ENCODE measurements at regions not wholly inside any gene's neighbourhood (a gene's known extent, or its start where the extent isn't known, plus 50 kb on each side); places are given as distances from the start of the nearest gene placed in this dataset.

- Histone ChIP-seq H3K79me2 (ENCODE audit: control insufficient read depth in 1 of 2, insufficient read depth in 2 of 2, low read length in 2 of 2) (no peaks in the 10 kb centered on the region), H3K36me3 (ENCODE audit: control insufficient read depth in 2 of 4, insufficient read depth in 4 of 4, low read length in 3 of 4) (no peaks in the 10 kb centered on the region), H2BK15ac (ENCODE audit: low read length) (no peak overlapping the region), H3K14ac (ENCODE audit: insufficient read length) (no peak overlapping the region), H3K23me2 (ENCODE audit: low read depth, low read length) (no peaks in the 10 kb centered on the region), H2AK5ac (ENCODE audit: low read depth, low read length) (no peak overlapping the region), H3K9ac (replicated peaks in 1 of 4; ENCODE audit: extremely low read depth in 1 of 4, low read depth in 3 of 4, low read length in 3 of 4) (no peak overlapping the region), H4K5ac (ENCODE audit: insufficient read length, low read depth, low read length) (no peak overlapping the region), H3K9me3 (ENCODE audit: insufficient read depth in 2 of 2, low read depth in 1 of 2, low read length in 1 of 2) (peaks cover 0 to 2% of the 10 kb centered on the region in 2 experiments; a peak in 1 of 4 replicates), H3K27me3 (replicated peaks in 1 of 4; ENCODE audit: control insufficient read depth in 3 of 4, extremely low read depth in 1 of 4, insufficient read depth in 3 of 4, low read length in 3 of 4) (no peaks in the 10 kb centered on the region), H4K91ac (replicated peaks; ENCODE audit: insufficient read length, low read length) (no peak overlapping the region), H4K8ac (ENCODE audit: extremely low read depth, insufficient read depth, low read length) (no peak overlapping the region), H3K56ac (replicated peaks; ENCODE audit: insufficient read length, low read depth, low read length) (no peak overlapping the region), H2BK5ac (ENCODE audit: low read depth, low read length) (no peak overlapping the region), H3K4me2 (ENCODE audit: insufficient read depth in 1 of 2, low read depth in 2 of 2, low read length in 2 of 2) (no peak overlapping the region), H3K4ac (replicated peaks; ENCODE audit: insufficient read length, low read depth, low read length) (no peak overlapping the region), H3K27ac (ENCODE audit: low read depth, low read length) (no peak overlapping the region), H4K20me1 (replicated peaks in 1 of 2; ENCODE audit: control insufficient read depth in 1 of 2, insufficient read depth in 2 of 2, low read length in 2 of 2) (no peaks in the 10 kb centered on the region), H2AFZ (ENCODE audit: low read length) (no peak overlapping the region), H2BK20ac (ENCODE audit: low read length) (no peak overlapping the region), H3K79me1 (ENCODE audit: low read depth, low read length) (no peaks in the 10 kb centered on the region), H3K4me1 (replicated peaks in 1 of 4; ENCODE audit: control insufficient read depth in 3 of 4, insufficient read depth in 4 of 4, low read length in 3 of 4) (no peaks in the 10 kb centered on the region), H2BK120ac (replicated peaks; ENCODE audit: low read depth, low read length) (no peak overlapping the region), H2BK12ac (ENCODE audit: low read depth, low read length) (no peak overlapping the region), H3K18ac (ENCODE audit: extremely low read depth, low read length) (no peak overlapping the region), H3K23ac (ENCODE audit: insufficient read length) (no peak overlapping the region), H3K4me3 (ENCODE audit: extremely low read depth in 1 of 4, insufficient read depth in 2 of 4, low read depth in 3 of 4, low read length in 4 of 4) (no peak overlapping the region)
- DNase-seq (ENCODE audit: low read depth in 1 of 2, low spot score in 2 of 2) (no peak), FAIRE-seq (no peak)
- 100% methylated on average over 1 of the region's 1 CpG; no CpG with 5 or more reads in 1 of the 2 experiments for WGBS, 2 experiments (ENCODE audit: extremely low coverage in 1 of 2, insufficient coverage in 1 of 2, insufficient read length in 1 of 2, insufficient replicate concordance in 2 of 2, low coverage in 1 of 2, low lambda C conversion rate in 2 of 2, missing lambda C conversion rate in 1 of 2)
- POLR2A ChIA-PET (ENCODE audit: partially characterized antibody) = no interaction called here
- CTCF ChIA-PET (ENCODE audit: partially characterized antibody) = no interaction called here
- no peak for TF ChIP-seq SRF (IDR thresholded peaks at IDR 0.05; ENCODE audit: low read depth, low read length)
- no peak for TF ChIP-seq EP300 (IDR thresholded peaks at IDR 0.05; ENCODE audit: borderline replicate concordance in 1 of 2, low read depth in 2 of 2, low read length in 2 of 2)
- no peak for TF ChIP-seq KDM1A (IDR thresholded peaks at IDR 0.05; ENCODE audit: borderline replicate concordance, low read length)
- no peak for TF ChIP-seq SUZ12 (IDR thresholded peaks at IDR 0.05; ENCODE audit: low read length)
Observed at GRCh38 chr4:71923070-71923469, 108.7 kb upstream of the NPFFR2 start.
